ENCODE measurements at regions not wholly inside any gene's neighbourhood (a gene's known extent, or its start where the extent isn't known, plus 50 kb on each side); places are given as distances from the start of the nearest gene placed in this dataset.
"Not testable (repeated sequence)": the region's sequence is repeated elsewhere in the genome, so short reads cannot be mapped to it uniquely, and the experiment has no call there.

DNA sequence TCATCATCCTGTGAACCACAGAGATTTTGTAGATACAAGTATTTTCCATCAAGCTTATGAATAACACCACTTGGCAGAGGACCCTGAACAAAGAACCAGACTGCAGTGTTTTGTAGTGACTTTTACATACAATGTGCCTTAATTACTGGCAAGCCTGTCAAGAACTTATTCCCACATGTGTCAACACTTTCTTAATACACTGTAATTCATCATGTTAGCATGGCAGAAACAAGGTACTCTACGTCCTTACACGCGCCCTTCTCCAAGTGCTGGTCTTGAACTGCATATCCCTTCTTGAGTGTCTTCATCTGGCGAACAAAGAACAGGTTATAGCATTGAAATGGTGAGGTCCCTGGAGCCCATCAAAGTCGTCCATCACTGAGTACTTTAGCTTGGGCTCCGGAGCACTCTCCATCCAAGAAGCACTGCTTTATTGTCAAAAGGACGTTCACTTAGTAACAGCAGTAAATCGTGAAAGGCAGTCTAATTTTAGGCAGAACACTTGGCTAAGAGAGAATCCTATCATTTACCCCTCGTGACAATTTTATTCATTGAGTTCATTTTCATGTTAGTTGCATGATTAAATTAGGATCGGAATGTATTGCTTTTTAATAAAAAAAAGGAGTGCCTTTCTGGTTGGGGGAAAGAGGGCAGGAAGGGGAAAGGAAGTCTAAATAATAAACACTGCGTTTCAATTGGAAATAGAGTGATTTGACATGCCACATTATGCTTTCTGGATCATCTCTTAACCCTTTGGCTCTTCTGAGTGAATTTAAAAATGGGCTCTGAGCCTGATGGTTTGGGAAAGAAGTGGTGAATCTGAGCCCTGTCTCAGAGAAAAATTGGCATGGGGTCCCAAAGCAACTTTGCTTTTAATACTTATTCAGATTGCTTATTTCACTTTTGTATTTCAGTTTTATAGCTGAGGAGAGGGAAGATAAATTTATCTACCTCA, 376.1 kb downstream of the DLEU7 start:
- peaks cover 0 to 17% (median 6%) of the 10 kb centered on the region in 5 donors for H3K4me1 ChIP-seq (ENCODE audit: control insufficient read depth in 5 of 5, insufficient read depth in 5 of 5, low read length in 5 of 5)
- H3K27me3 ChIP-seq (ENCODE audit: control insufficient read depth in 3 of 3, insufficient read depth in 3 of 3, low read length in 2 of 3) = no peaks in the 10 kb centered on the region
- TF ChIP-seq, protein P1, sequence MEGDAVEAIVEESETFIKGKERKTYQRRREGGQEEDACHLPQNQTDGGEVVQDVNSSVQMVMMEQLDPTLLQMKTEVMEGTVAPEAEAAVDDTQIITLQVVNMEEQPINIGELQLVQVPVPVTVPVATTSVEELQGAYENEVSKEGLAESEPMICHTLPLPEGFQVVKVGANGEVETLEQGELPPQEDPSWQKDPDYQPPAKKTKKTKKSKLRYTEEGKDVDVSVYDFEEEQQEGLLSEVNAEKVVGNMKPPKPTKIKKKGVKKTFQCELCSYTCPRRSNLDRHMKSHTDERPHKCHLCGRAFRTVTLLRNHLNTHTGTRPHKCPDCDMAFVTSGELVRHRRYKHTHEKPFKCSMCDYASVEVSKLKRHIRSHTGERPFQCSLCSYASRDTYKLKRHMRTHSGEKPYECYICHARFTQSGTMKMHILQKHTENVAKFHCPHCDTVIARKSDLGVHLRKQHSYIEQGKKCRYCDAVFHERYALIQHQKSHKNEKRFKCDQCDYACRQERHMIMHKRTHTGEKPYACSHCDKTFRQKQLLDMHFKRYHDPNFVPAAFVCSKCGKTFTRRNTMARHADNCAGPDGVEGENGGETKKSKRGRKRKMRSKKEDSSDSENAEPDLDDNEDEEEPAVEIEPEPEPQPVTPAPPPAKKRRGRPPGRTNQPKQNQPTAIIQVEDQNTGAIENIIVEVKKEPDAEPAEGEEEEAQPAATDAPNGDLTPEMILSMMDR (IDR thresholded peaks at IDR 0.05; ENCODE audit: control extremely low read depth, extremely low read depth) = no peak
- no peak for ATAC-seq (ENCODE audit: insufficient read depth, low FRiP score)
- no peaks in the 10 kb centered on the region for H3K36me3 ChIP-seq (ENCODE audit: control insufficient read depth in 4 of 4, insufficient read depth in 4 of 4, low read length in 4 of 4)
- H3K4me3 ChIP-seq = no peak overlapping the region
- H3K27ac ChIP-seq (ENCODE audit: low read depth in 1 of 2, low read length in 1 of 2) = no peak overlapping the region
- H3K9me3 ChIP-seq (ENCODE audit: control insufficient read depth in 4 of 4, insufficient read depth in 3 of 4, low read length in 3 of 4) = no peaks in the 10 kb centered on the region
- no peak for DNase-seq
- 74 to 85% methylated on average over 11 of the region's 11 CpGs for WGBS, 2 donors
- no peak overlapping the region for H3K9ac ChIP-seq (ENCODE audit: insufficient read depth in 1 of 2, low read length in 2 of 2)

DNA sequence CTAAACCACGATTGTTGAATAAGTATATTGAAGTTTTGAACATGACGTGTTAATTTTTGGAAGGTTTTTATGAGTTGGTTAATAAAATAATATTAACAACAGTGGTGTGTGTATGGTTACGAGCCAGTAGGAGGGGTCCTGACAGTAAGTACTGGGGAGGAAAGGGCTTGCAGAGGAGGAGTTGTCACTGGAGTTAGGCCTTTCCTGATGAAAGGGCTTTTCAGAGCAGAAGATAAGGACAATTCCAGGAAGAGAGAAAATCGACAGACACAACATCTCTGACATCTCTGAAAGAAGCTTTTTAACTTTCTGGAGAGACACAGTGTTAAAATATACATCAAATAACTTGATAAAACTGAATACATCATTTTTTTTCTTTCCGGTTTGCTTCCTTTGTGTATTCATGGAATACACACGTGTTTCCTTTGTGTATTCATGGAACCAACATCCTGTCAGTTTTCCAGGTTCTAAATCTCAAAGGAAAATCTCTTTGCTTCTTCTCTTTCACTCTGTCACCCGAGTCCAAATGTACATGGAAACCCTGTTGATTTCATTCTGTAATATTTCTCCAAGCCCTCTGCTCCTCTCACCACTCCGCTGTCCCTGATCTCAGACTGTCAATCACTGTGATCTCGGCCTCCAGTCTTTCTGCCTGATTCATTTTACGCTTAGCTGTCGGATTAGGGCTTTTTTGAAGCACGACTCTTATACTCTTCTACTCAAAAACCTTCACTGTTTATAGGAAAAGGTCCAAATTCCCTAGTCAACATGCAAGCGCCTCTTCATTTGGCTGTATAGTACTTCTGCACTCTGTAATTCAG, 374.4 kb downstream of the DLEU7 start:
- ATAC-seq (ENCODE audit: insufficient read depth, low FRiP score) = no peak
- no peak overlapping the region for H3K9ac ChIP-seq (ENCODE audit: insufficient read depth in 1 of 2, low read length in 2 of 2)
- 71 to 79% methylated on average over 13 of the region's 13 CpGs for WGBS, 2 donors
- no peak overlapping the region for H3K4me3 ChIP-seq
- H3K27me3 ChIP-seq (ENCODE audit: control insufficient read depth in 3 of 3, insufficient read depth in 3 of 3, low read length in 2 of 3) = no peaks in the 10 kb centered on the region
- DNase-seq = no peak
- TF ChIP-seq, protein P1 (IDR thresholded peaks at IDR 0.05; ENCODE audit: control extremely low read depth, extremely low read depth) = no peak
- H3K9me3 ChIP-seq (ENCODE audit: control insufficient read depth in 4 of 4, insufficient read depth in 3 of 4, low read length in 3 of 4) = no peaks in the 10 kb centered on the region
- no peaks in the 10 kb centered on the region for H3K36me3 ChIP-seq (ENCODE audit: control insufficient read depth in 4 of 4, insufficient read depth in 4 of 4, low read length in 4 of 4)
- H3K4me1 ChIP-seq (ENCODE audit: control insufficient read depth in 5 of 5, insufficient read depth in 5 of 5, low read length in 5 of 5) = peaks cover 0 to 11% (median 6%) of the 10 kb centered on the region in 5 donors
- peak overlapping the region in 1 of 2 donors; percentile 53 for H3K27ac ChIP-seq (ENCODE audit: low read depth in 1 of 2, low read length in 1 of 2)

DNA sequence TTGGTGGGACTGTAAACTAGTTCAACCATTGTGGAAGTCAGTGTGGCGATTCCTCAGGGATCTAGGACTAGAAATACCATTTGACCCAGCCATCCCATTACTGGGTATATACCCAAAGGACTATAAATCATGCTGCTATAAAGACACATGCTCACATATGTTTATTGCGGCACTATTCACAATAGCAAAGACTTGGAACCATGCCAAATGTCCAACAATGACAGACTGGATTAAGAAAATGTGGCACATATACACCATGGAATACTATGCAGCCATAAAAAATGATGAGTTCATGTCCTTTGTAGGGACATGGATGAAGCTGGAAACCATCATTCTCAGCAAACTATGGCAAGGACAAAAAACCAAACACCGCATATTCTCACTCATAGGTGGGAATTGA, 370.4 kb downstream of the DLEU7 start:
- 92 to 100% methylated on average over 1 of the region's 3 CpGs for WGBS, 2 donors
- not testable (repeated sequence) for DNase-seq; H3K27ac ChIP-seq (ENCODE audit: low read depth in 1 of 2, low read length in 1 of 2)

More for the DNA sequence above, 370.4 kb downstream of the DLEU7 start:
- H3K36me3 ChIP-seq (ENCODE audit: control insufficient read depth in 4 of 4, insufficient read depth in 4 of 4, low read length in 4 of 4); ATAC-seq (ENCODE audit: insufficient read depth, low FRiP score); H3K27me3 ChIP-seq (ENCODE audit: control insufficient read depth in 3 of 3, insufficient read depth in 3 of 3, low read length in 2 of 3); H3K9me3 ChIP-seq (ENCODE audit: control insufficient read depth in 4 of 4, insufficient read depth in 3 of 4, low read length in 3 of 4); H3K9ac ChIP-seq (ENCODE audit: insufficient read depth in 1 of 2, low read length in 2 of 2); H3K4me1 ChIP-seq (ENCODE audit: control insufficient read depth in 5 of 5, insufficient read depth in 5 of 5, low read length in 5 of 5); H3K4me3 ChIP-seq: not testable (repeated sequence)

Data from lung (tissue), 11 donors.